Gastrocnemius medialis (tissue), 4 donors: ENCODE measurements at regions not wholly inside any gene's neighbourhood (a gene's known extent, or its start where the extent isn't known, plus 50 kb on each side); places are given as distances from the start of the nearest gene placed in this dataset.

Experiments
- POLR2A ChIP-seq, 2 donors: fragments of 450-650 bp; IDR thresholded peaks; one replicate each; pipeline ENCODE4 v1.6.1; 2017; ENCODE audit warnings: antibody characterized with exemption in 2 of 2, mild to moderate bottlenecking in 2 of 2, moderate library complexity in 2 of 2
- TF ChIP-seq, protein P1 (sequence below), 5 experiments: fragments of 450-650 bp in 3 of 5; fragments of 200-600 bp in 2 of 5; sonication (generic) in 2 of 5; IDR thresholded peaks in 4 of 5; conservative IDR thresholded peaks in 1 of 5; 1 replicate in 4 of 5; 2 replicates in 1 of 5; pipeline ENCODE4 v1.5.1; 2016 to 2019; ENCODE audit warnings: antibody characterized with exemption in 5 of 5, mild to moderate bottlenecking in 3 of 5, moderate library complexity in 3 of 5

DNA sequence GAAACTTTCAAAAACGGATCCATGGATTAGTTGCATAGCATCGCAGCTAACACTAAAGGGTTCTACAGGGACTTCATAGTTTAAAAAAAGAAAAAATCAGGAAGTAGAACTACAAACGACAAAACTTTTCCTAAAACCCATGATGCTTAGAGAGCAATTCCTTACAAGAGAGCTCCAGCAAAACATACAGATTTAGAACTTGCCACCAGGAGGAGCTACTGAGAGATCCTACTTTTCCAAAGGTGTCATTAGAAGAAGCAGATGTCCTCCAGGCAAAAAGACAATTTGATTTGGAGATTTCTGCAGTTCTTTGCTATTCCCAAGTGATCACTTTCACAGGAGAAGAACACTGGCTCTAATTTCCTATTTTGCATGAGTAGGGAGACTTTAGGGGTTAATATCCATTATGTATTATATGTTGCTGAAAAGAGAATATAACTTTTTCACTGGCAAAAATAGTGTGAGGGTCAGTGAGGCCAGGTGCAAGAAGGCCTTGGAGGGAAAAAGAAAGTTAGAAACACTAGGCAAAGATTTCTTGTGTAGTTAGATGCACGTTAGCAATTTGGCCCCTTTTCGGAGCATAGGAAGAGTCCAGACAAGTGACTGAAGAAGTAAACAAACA, 436.2 kb downstream of the SUCLG1 start:
- TF ChIP-seq, protein P1, sequence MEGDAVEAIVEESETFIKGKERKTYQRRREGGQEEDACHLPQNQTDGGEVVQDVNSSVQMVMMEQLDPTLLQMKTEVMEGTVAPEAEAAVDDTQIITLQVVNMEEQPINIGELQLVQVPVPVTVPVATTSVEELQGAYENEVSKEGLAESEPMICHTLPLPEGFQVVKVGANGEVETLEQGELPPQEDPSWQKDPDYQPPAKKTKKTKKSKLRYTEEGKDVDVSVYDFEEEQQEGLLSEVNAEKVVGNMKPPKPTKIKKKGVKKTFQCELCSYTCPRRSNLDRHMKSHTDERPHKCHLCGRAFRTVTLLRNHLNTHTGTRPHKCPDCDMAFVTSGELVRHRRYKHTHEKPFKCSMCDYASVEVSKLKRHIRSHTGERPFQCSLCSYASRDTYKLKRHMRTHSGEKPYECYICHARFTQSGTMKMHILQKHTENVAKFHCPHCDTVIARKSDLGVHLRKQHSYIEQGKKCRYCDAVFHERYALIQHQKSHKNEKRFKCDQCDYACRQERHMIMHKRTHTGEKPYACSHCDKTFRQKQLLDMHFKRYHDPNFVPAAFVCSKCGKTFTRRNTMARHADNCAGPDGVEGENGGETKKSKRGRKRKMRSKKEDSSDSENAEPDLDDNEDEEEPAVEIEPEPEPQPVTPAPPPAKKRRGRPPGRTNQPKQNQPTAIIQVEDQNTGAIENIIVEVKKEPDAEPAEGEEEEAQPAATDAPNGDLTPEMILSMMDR (IDR thresholded peaks at IDR 0.05 in 4 of 5, conservative IDR thresholded peaks at IDR 0.05 in 1 of 5), result no peak
- TF ChIP-seq POLR2A (IDR thresholded peaks at IDR 0.05), result no peak
